ENCODE measurements at regions not wholly inside any gene's neighbourhood (a gene's known extent, or its start where the extent isn't known, plus 50 kb on each side); places are given as distances from the start of the nearest gene placed in this dataset.

DNA sequence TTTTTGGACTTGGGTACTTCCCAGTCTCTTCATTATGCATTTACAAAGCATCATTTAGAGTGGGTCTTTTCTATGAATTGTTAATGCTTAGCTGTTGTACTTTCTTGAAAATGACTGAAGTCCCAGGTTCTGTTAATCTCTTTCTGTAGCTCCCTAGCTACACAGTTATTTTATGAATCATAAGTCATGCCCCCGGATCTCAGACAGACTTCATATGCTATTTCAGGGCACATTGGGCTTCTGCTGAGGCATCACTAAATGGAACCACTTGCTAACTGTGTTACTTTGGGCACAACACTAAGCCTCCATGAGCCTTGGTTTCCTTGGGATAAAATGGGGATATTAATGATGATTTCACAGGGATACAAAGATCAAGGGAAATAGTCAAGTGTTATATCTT is 55.5 kb upstream of the RBM15 start:
- H2AFZ ChIP-seq (ENCODE audit: control insufficient read depth, low read length): no peak overlapping the region
- no peak overlapping the region for H3K9ac ChIP-seq (ENCODE audit: control insufficient read depth, extremely low read depth, insufficient read depth, low read length)
- FAIRE-seq: no peak
- H3K9me1 ChIP-seq (ENCODE audit: control insufficient read depth, extremely low read depth, insufficient read depth, low read length): no peaks in the 10 kb centered on the region
- H3K27me3 ChIP-seq (ENCODE audit: control insufficient read depth, extremely low read depth, insufficient read depth, low read length): no peaks in the 10 kb centered on the region
- TF ChIP-seq EZH2 (IDR thresholded peaks at IDR 0.05; ENCODE audit: low read length) (no peak), CTCF (optimal IDR thresholded peaks at IDR 0.05 in 1 of 3, IDR thresholded peaks at IDR 0.05 in 1 of 3, conservative IDR thresholded peaks at IDR 0.05 in 1 of 3; ENCODE audit: extremely low read depth in 1 of 3, insufficient read depth in 2 of 3, low read length in 3 of 3) (no peak)
- no peak overlapping the region for H3K27ac ChIP-seq (ENCODE audit: control insufficient read depth, insufficient read depth, low read length)
- no peaks in the 10 kb centered on the region for H3K79me2 ChIP-seq (ENCODE audit: control insufficient read depth, insufficient read depth, low read length)
- no peaks in the 10 kb centered on the region for H3K36me3 ChIP-seq (ENCODE audit: control insufficient read depth in 2 of 2, extremely low read depth in 1 of 2, insufficient read depth in 2 of 2, low read length in 2 of 2)
- H3K9me3 ChIP-seq (ENCODE audit: control insufficient read depth, low read depth, low read length): no peaks in the 10 kb centered on the region
- no peaks in the 10 kb centered on the region for H3K4me1 ChIP-seq (ENCODE audit: control insufficient read depth, extremely low read depth, insufficient read depth, low read length)
- dilution Hi-C loops (cut with MboI; ENCODE audit: extremely low pct_ligation_motif_present, low sequenced_read_pairs): no loop called here
- no peaks in the 10 kb centered on the region for H4K20me1 ChIP-seq (ENCODE audit: control insufficient read depth, extremely low read depth, insufficient read depth, low read length)
- no peak overlapping the region for H3K4me3 ChIP-seq (ENCODE audit: control insufficient read depth in 2 of 3, extremely low read depth in 1 of 3, insufficient read depth in 2 of 3, low read depth in 1 of 3, low read length in 3 of 3)
- H3K4me2 ChIP-seq (ENCODE audit: control insufficient read depth, extremely low read depth, insufficient read depth, low read depth, low read length): no peak overlapping the region
- DNase-seq (ENCODE audit: low read depth, low spot score): no peak

GRCh38 chr1:110285316-110285715 is 53.9 kb upstream of the RBM15 start:
- Histone ChIP-seq H3K9me1 (ENCODE audit: control insufficient read depth, extremely low read depth, insufficient read depth, low read length) (no peaks in the 10 kb centered on the region), H3K4me2 (ENCODE audit: control insufficient read depth, extremely low read depth, insufficient read depth, low read depth, low read length) (no peak overlapping the region), H3K9ac (ENCODE audit: control insufficient read depth, extremely low read depth, insufficient read depth, low read length) (no peak overlapping the region), H3K27me3 (ENCODE audit: control insufficient read depth, extremely low read depth, insufficient read depth, low read length) (no peaks in the 10 kb centered on the region), H3K4me3 (ENCODE audit: control insufficient read depth in 2 of 3, extremely low read depth in 1 of 3, insufficient read depth in 2 of 3, low read depth in 1 of 3, low read length in 3 of 3) (no peak overlapping the region), H3K79me2 (ENCODE audit: control insufficient read depth, insufficient read depth, low read length) (no peaks in the 10 kb centered on the region), H3K36me3 (ENCODE audit: control insufficient read depth in 2 of 2, extremely low read depth in 1 of 2, insufficient read depth in 2 of 2, low read length in 2 of 2) (no peaks in the 10 kb centered on the region), H3K9me3 (ENCODE audit: control insufficient read depth, low read depth, low read length) (no peaks in the 10 kb centered on the region), H4K20me1 (ENCODE audit: control insufficient read depth, extremely low read depth, insufficient read depth, low read length) (no peaks in the 10 kb centered on the region), H2AFZ (ENCODE audit: control insufficient read depth, low read length) (no peak overlapping the region), H3K4me1 (ENCODE audit: control insufficient read depth, extremely low read depth, insufficient read depth, low read length) (no peaks in the 10 kb centered on the region), H3K27ac (ENCODE audit: control insufficient read depth, insufficient read depth, low read length) (no peak overlapping the region)
- dilution Hi-C loops (cut with MboI; ENCODE audit: extremely low pct_ligation_motif_present, low sequenced_read_pairs): no loop called here
- TF ChIP-seq CTCF (optimal IDR thresholded peaks at IDR 0.05 in 1 of 3, IDR thresholded peaks at IDR 0.05 in 1 of 3, conservative IDR thresholded peaks at IDR 0.05 in 1 of 3; ENCODE audit: extremely low read depth in 1 of 3, insufficient read depth in 2 of 3, low read length in 3 of 3) (no peak), EZH2 (IDR thresholded peaks at IDR 0.05; ENCODE audit: low read length) (no peak)
- DNase-seq (ENCODE audit: low read depth, low spot score) (no peak), FAIRE-seq (no peak)
